Ishikawa (cell line): ENCODE measurements at regions not wholly inside any gene's neighbourhood (a gene's known extent, or its start where the extent isn't known, plus 50 kb on each side); places are given as distances from the start of the nearest gene placed in this dataset.

Experiments
- CREB1 ChIP-seq: IDR thresholded peaks from 2 replicates; pipeline ENCODE4 v1.6.1; 2012; ENCODE audit warnings: low read depth
- EP300 ChIP-seq: IDR thresholded peaks from 2 replicates; pipeline ENCODE4 v1.6.1; 2012; ENCODE audit warnings: borderline replicate concordance
- FOXM1 ChIP-seq: IDR thresholded peaks from 2 replicates; pipeline ENCODE4 v1.6.1; 2012; ENCODE audit warnings: low read depth, borderline replicate concordance
- MAX ChIP-seq: IDR thresholded peaks from 2 replicates; pipeline ENCODE4 v1.6.1; 2012
- RAD21 ChIP-seq: IDR thresholded peaks from 2 replicates; pipeline ENCODE4 v1.6.1; 2012; ENCODE audit warnings: low read depth
- REST ChIP-seq: IDR thresholded peaks from 2 replicates; pipeline ENCODE4 v1.6.1; 2012; ENCODE audit warnings: low read depth, mild to moderate bottlenecking
- TAF1 ChIP-seq: IDR thresholded peaks from 2 replicates; pipeline ENCODE4 v1.6.1; 2012; ENCODE audit warnings: low read depth, mild to moderate bottlenecking

GRCh38 chr7:142308326-142308725 is 50.5 kb upstream of the PRSS58 start:
- TF ChIP-seq TAF1 (no peak), FOXM1 (no peak), CREB1 (no peak), MAX (no peak), EP300 (no peak), RAD21 (no peak), REST (no peak)
